Gastroesophageal sphincter (tissue), 3 donors: ENCODE measurements at regions not wholly inside any gene's neighbourhood (a gene's known extent, or its start where the extent isn't known, plus 50 kb on each side); places are given as distances from the start of the nearest gene placed in this dataset.

Experiments used
- POLR2A ChIP-seq, 2 donors: fragments of 450-650 bp; IDR thresholded peaks; one replicate each; pipeline ENCODE4 v1.6.1; 2017; ENCODE audit warnings: antibody characterized with exemption in 2 of 2, mild to moderate bottlenecking in 2 of 2, moderate library complexity in 1 of 2
- POLR2AphosphoS5 ChIP-seq: sonication (generic); formaldehyde crosslinking; IDR thresholded peaks from one replicate; pipeline ENCODE4 v1.6.1; 2017; ENCODE audit warnings: antibody characterized with exemption
- TF ChIP-seq, protein P1 (sequence below), 4 experiments: fragments of 200-600 bp in 2 of 4; fragments of 450-650 bp in 2 of 4; sonication (generic) in 1 of 4; IDR thresholded peaks; one replicate each; pipeline ENCODE4 v1.5.1; 2017 to 2019; ENCODE audit warnings: antibody characterized with exemption in 4 of 4, mild to moderate bottlenecking in 2 of 4, moderate library complexity in 2 of 4

GRCh38 chr7:96870934-96871333, 134.4 kb upstream of the DLX6 start:
- TF ChIP-seq, protein P1, sequence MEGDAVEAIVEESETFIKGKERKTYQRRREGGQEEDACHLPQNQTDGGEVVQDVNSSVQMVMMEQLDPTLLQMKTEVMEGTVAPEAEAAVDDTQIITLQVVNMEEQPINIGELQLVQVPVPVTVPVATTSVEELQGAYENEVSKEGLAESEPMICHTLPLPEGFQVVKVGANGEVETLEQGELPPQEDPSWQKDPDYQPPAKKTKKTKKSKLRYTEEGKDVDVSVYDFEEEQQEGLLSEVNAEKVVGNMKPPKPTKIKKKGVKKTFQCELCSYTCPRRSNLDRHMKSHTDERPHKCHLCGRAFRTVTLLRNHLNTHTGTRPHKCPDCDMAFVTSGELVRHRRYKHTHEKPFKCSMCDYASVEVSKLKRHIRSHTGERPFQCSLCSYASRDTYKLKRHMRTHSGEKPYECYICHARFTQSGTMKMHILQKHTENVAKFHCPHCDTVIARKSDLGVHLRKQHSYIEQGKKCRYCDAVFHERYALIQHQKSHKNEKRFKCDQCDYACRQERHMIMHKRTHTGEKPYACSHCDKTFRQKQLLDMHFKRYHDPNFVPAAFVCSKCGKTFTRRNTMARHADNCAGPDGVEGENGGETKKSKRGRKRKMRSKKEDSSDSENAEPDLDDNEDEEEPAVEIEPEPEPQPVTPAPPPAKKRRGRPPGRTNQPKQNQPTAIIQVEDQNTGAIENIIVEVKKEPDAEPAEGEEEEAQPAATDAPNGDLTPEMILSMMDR (IDR thresholded peaks at IDR 0.05): no peak
- TF ChIP-seq POLR2AphosphoS5 (no peak), POLR2A (IDR thresholded peaks at IDR 0.05) (no peak)
